GM12878 (cell line): ENCODE measurements at regions not wholly inside any gene's neighbourhood (a gene's known extent, or its start where the extent isn't known, plus 50 kb on each side); places are given as distances from the start of the nearest gene placed in this dataset.
"Not testable (repeated sequence)": the region's sequence is repeated elsewhere in the genome, so short reads cannot be mapped to it uniquely, and the experiment has no call there.

Source experiments
- ATAC-seq: fragments of 200-7000 bp; cut with Tn5 transposase; 3 replicates; pipeline ENCODE4 v1.9.1; 2020; ENCODE audit warnings: mild to moderate bottlenecking, moderate library complexity
- BruUV-seq: library from RNA; stranded (reverse); fragments of 400-500 nt; replicated peaks from 2 replicates; lab custom pipeline; 2021; lab: Mats Ljungman, UMichigan
- CTCF ChIA-PET: fragments of 300-600 bp; sonication (Branson Sonifier 250); formaldehyde crosslinking; extraction: SDS; loops from one replicate; lab custom pipeline; 2021; ENCODE audit warnings: inconsistent platforms; lab: Yijun Ruan, JAX
- POLR2A ChIA-PET: fragments of 350-600 bp; formaldehyde crosslinking; extraction: SDS; loops from one replicate; lab custom pipeline; 2021; ENCODE audit warnings: inconsistent platforms; lab: Charles Lee
- RAD21 ChIA-PET: fragments of 300-600 bp; sonication (Branson Sonifier 250); formaldehyde crosslinking; loops from one replicate; lab custom pipeline; 2023; ENCODE audit warnings: antibody characterized with exemption; ENCODE audit not compliant: unreplicated experiment; lab: Charles Lee
- SMC1A ChIA-PET: fragments of 300-600 bp; sonication (Branson Sonifier 250); formaldehyde crosslinking; loops from one replicate; lab custom pipeline; 2023; ENCODE audit not compliant: unreplicated experiment, uncharacterized antibody; lab: Charles Lee
- DNase-seq: peaks from one replicate; pipeline ENCODE4 v3.0.0-alpha.2; 2011; ENCODE audit warnings: low read depth, low spot score
- FAIRE-seq: peaks from 3 replicates; lab custom pipeline; 2011; peaks lifted over from hg19 to GRCh38; lab: Jason Lieb, UNC
- H2AFZ ChIP-seq: 2 replicates; pipeline ENCODE4 v1.6.0; 2011; ENCODE audit warnings: low read depth, low read length, control low read depth; ENCODE audit not compliant: control insufficient read depth
- H3K27ac ChIP-seq: 2 replicates; pipeline ENCODE4 v1.5.1; 2011; ENCODE audit warnings: control low read depth; ENCODE audit not compliant: control insufficient read depth, insufficient read depth
- H3K27me3 ChIP-seq, 2 experiments: replicated peaks in 1 of 2; 2 replicates each; pipeline versions ENCODE4 v1.6.0 to v1.6.1; 2011; ENCODE audit warnings: low read length in 1 of 2; ENCODE audit not compliant: control insufficient read depth in 2 of 2, insufficient read depth in 2 of 2
- H3K36me3 ChIP-seq, 2 experiments: 2 replicates each; pipeline ENCODE4 v1.5.1; 2011; ENCODE audit warnings: low read length in 1 of 2; ENCODE audit not compliant: control insufficient read depth in 2 of 2, insufficient read depth in 2 of 2
- H3K4me1 ChIP-seq: 2 replicates; pipeline ENCODE4 v1.6.1; 2011; ENCODE audit warnings: mild to moderate bottlenecking, low read length, moderate library complexity, mixed read lengths; ENCODE audit not compliant: control insufficient read depth, insufficient read depth
- H3K4me2 ChIP-seq: 2 replicates; pipeline ENCODE4 v1.6.0; 2011; ENCODE audit warnings: control low read depth; ENCODE audit not compliant: control insufficient read depth, insufficient read depth
- H3K4me3 ChIP-seq: fragments of 200-600 bp; sonication (generic); 2 replicates; pipeline ENCODE4 v1.5.1; 2016
- H3K79me2 ChIP-seq: 2 replicates; pipeline ENCODE4 v1.6.0; 2011; ENCODE audit warnings: low read length; ENCODE audit not compliant: control insufficient read depth, insufficient read depth
- H3K9ac ChIP-seq: 2 replicates; pipeline ENCODE4 v1.8.0; 2011; ENCODE audit warnings: low read length, control low read depth, mixed read lengths; ENCODE audit not compliant: control insufficient read depth, insufficient read depth
- H3K9me3 ChIP-seq: replicated peaks from 3 replicates; pipeline ENCODE4 v1.5.1; 2011; ENCODE audit warnings: mild to moderate bottlenecking, low read length; ENCODE audit not compliant: control insufficient read depth, insufficient read depth
- H4K20me1 ChIP-seq: 2 replicates; pipeline ENCODE4 v1.6.0; 2011; ENCODE audit not compliant: control insufficient read depth, insufficient read depth
- WGBS: methylation state at CpG from one replicate; pipeline ENCODE4 v1.1.6; 2016; ENCODE audit warnings: low lambda C conversion rate; ENCODE audit not compliant: insufficient replicate concordance, insufficient coverage; ENCODE audit errors: missing lambda C conversion rate; 5-methylcytosine and 5-hydroxymethylcytosine counted together
- in situ Hi-C: fragments of 300-500 bp; cut with MboI; formaldehyde crosslinking; loops from 9 replicates; pipeline ENCODE4 v1.14.3; 2018; ENCODE audit warnings: mixed read lengths
- intact Hi-C: fragments of 100-400 bp; cut with micrococcal nuclease; formaldehyde crosslinking; loops from one replicate; pipeline ENCODE4 v1.14.2; 2022; ENCODE audit not compliant: unreplicated experiment

- BruUV-seq, RAD21 ChIA-PET, H3K4me3 ChIP-seq, H3K79me2 ChIP-seq, H3K4me1 ChIP-seq, H3K27me3 ChIP-seq, in situ Hi-C loops, H4K20me1 ChIP-seq, DNase-seq, ATAC-seq, H3K9ac ChIP-seq, intact Hi-C loops, POLR2A ChIA-PET, H3K4me2 ChIP-seq, H3K27ac ChIP-seq, H3K9me3 ChIP-seq, H3K36me3 ChIP-seq, H2AFZ ChIP-seq, FAIRE-seq: not testable (repeated sequence)
- WGBS: 74% methylated on average over 5 of the region's 5 CpGs
- ChIA-PET CTCF (interaction anchor here (0.9 kb wide), 1 partner anchor 12 kb away, joined by 4 read pairs; no protein-coding TSS in a partner anchor), SMC1A (interaction anchor here (0.9 kb wide), 1 partner anchor 182 kb away, joined by 4 read pairs; no protein-coding TSS in a partner anchor)
Measured at GRCh38 chr7:39762466-39762865, 139.1 kb downstream of the RALA start.

DNA sequence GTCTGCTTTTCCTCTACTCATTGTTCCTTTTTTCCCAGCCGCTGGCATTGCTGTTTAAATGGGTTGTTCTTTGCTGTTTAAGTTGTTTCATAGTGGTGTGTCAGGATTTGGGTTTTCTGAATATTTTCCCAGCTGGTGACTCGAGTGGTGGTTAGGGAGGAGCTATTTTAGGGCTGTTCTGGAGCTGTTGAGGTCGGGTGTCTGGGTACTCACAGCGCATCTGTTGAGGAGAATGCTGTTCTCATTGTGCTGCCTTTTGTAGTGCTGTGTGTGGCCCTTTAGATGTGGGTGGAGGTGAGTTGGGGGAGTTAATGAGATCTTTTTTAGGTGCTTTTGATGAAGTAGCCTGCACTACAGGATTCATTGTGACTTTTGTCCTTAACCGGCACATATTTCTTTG, 139.5 kb downstream of the RALA start:
- H3K4me1 ChIP-seq, H3K9ac ChIP-seq, FAIRE-seq, in situ Hi-C loops, H3K27me3 ChIP-seq, POLR2A ChIA-PET, intact Hi-C loops, H3K4me2 ChIP-seq, H3K36me3 ChIP-seq, H3K27ac ChIP-seq, BruUV-seq, DNase-seq, H3K79me2 ChIP-seq, RAD21 ChIA-PET, H2AFZ ChIP-seq, H3K4me3 ChIP-seq, H3K9me3 ChIP-seq, ATAC-seq, H4K20me1 ChIP-seq: not testable (repeated sequence)
- CTCF ChIA-PET: interaction anchor here (0.9 kb wide), 1 partner anchor 13 kb away, joined by 4 read pairs; no protein-coding TSS in a partner anchor
- 69% methylated on average over 5 of the region's 5 CpGs for WGBS
- SMC1A ChIA-PET: interaction anchor here (0.9 kb wide), 1 partner anchor 182 kb away, joined by 4 read pairs; no protein-coding TSS in a partner anchor

- H3K4me1 ChIP-seq, H3K27me3 ChIP-seq, H3K9me3 ChIP-seq, H4K20me1 ChIP-seq, POLR2A ChIA-PET, BruUV-seq, RAD21 ChIA-PET, H3K79me2 ChIP-seq, intact Hi-C loops, H3K4me3 ChIP-seq, H3K9ac ChIP-seq, SMC1A ChIA-PET, H3K36me3 ChIP-seq, H3K27ac ChIP-seq, H3K4me2 ChIP-seq, FAIRE-seq, DNase-seq, H2AFZ ChIP-seq, ATAC-seq, CTCF ChIA-PET, in situ Hi-C loops: not testable (repeated sequence)
- 93% methylated on average over 4 of the region's 4 CpGs for WGBS
Measured at GRCh38 chr7:39765833-39766232, 142.5 kb downstream of the RALA start.

- not testable (repeated sequence) for H3K4me3 ChIP-seq
Measured at GRCh38 chr7:39768439-39768838, 145.1 kb downstream of the RALA start.

More at GRCh38 chr7:39768439-39768838, 145.1 kb downstream of the RALA start:
- ATAC-seq, H2AFZ ChIP-seq, H3K79me2 ChIP-seq, BruUV-seq, H4K20me1 ChIP-seq, H3K4me1 ChIP-seq, H3K36me3 ChIP-seq, H3K4me2 ChIP-seq, intact Hi-C loops, H3K27me3 ChIP-seq, H3K9ac ChIP-seq, H3K9me3 ChIP-seq, DNase-seq, in situ Hi-C loops, POLR2A ChIA-PET, H3K27ac ChIP-seq, RAD21 ChIA-PET, SMC1A ChIA-PET, FAIRE-seq: not testable (repeated sequence)
- CTCF ChIA-PET: interaction anchor here (0.6 to 1.1 kb wide), 2 partner anchors 189 to 1398 kb away, joined by 3 read pairs; no protein-coding TSS in a partner anchor
- 96% methylated on average over 4 of the region's 4 CpGs for WGBS
